ENCODE measurements at regions not wholly inside any gene's neighbourhood (a gene's known extent, or its start where the extent isn't known, plus 50 kb on each side); places are given as distances from the start of the nearest gene placed in this dataset.

GRCh38 chr12:105878964-105879363 is 259.8 kb downstream of the NUAK1 start:
- no peak for TF ChIP-seq POLR2A (IDR thresholded peaks at IDR 0.05)
- no peak for TF ChIP-seq CTCF (IDR thresholded peaks at IDR 0.05)

All from uterus (tissue), 2 donors.